Testis (tissue), 2 donors: ENCODE measurements at regions not wholly inside any gene's neighbourhood (a gene's known extent, or its start where the extent isn't known, plus 50 kb on each side); places are given as distances from the start of the nearest gene placed in this dataset.

Experiments used
- POLR2A ChIP-seq: fragments of 450-650 bp; IDR thresholded peaks from one replicate; pipeline ENCODE4 v1.6.1; 2017; ENCODE audit warnings: antibody characterized with exemption, mild to moderate bottlenecking, moderate library complexity
- TF ChIP-seq, protein P1 (sequence below), 3 experiments: fragments of 450-650 bp in 2 of 3; fragments of 200-600 bp in 1 of 3; sonication (generic) in 1 of 3; IDR thresholded peaks; one replicate each; pipeline ENCODE4 v1.5.1; 2016 to 2019; ENCODE audit warnings: antibody characterized with exemption in 3 of 3, mild to moderate bottlenecking in 2 of 3, moderate library complexity in 1 of 3

DNA sequence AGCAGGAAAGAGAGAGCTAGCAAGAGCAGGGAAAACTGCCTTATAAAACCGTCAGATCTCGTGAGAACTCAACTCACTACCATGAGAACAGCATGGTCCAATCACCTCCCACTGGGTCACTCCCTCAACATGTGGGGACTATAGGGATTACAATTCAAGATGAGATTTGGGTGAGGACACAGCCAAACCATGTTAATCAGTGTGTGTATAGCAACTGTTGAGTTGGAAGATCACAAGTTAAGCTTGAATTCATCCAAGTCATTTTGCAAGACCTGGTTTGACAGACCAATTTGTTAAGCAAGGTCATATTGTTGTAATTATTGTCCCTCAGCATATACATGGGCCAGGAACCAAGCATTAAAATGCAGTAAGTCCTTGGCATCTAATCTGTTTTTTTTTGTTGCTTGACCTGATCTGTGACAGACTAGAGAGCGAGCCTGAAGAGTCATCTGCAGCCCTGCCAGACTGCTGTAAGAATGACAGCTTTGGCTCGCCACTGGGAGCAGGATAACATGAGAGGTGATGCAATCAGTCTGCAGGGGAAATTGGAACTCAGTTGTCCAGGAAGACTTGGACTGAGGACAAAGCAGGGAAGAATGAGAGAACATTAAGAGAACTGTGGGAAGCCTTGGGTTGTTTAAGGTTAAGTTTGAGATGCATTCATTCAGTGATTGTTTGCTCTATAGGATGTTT lies 297.6 kb upstream of the SEL1L start:
- TF ChIP-seq, protein P1, sequence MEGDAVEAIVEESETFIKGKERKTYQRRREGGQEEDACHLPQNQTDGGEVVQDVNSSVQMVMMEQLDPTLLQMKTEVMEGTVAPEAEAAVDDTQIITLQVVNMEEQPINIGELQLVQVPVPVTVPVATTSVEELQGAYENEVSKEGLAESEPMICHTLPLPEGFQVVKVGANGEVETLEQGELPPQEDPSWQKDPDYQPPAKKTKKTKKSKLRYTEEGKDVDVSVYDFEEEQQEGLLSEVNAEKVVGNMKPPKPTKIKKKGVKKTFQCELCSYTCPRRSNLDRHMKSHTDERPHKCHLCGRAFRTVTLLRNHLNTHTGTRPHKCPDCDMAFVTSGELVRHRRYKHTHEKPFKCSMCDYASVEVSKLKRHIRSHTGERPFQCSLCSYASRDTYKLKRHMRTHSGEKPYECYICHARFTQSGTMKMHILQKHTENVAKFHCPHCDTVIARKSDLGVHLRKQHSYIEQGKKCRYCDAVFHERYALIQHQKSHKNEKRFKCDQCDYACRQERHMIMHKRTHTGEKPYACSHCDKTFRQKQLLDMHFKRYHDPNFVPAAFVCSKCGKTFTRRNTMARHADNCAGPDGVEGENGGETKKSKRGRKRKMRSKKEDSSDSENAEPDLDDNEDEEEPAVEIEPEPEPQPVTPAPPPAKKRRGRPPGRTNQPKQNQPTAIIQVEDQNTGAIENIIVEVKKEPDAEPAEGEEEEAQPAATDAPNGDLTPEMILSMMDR (IDR thresholded peaks at IDR 0.05), result no peak
- TF ChIP-seq POLR2A, result no peak
